Stimulated activated CD8-positive, alpha-beta memory T cell treated with anti-CD3 and anti-CD28 coated beads, Interleukin-7, amount 100 ng/mL, for 48 hours (primary cell): ENCODE measurements at regions not wholly inside any gene's neighbourhood (a gene's known extent, or its start where the extent isn't known, plus 50 kb on each side); places are given as distances from the start of the nearest gene placed in this dataset.
"Not testable (repeated sequence)": the region's sequence is repeated elsewhere in the genome, so short reads cannot be mapped to it uniquely, and the experiment has no call there.

Experiments
- DNase-seq, 2 donors: peaks; one replicate each; pipeline ENCODE4 v3.0.0-alpha.2; 2020; ENCODE audit warnings: low read depth in 1 of 2; ENCODE audit errors: extremely low read depth in 1 of 2

DNA sequence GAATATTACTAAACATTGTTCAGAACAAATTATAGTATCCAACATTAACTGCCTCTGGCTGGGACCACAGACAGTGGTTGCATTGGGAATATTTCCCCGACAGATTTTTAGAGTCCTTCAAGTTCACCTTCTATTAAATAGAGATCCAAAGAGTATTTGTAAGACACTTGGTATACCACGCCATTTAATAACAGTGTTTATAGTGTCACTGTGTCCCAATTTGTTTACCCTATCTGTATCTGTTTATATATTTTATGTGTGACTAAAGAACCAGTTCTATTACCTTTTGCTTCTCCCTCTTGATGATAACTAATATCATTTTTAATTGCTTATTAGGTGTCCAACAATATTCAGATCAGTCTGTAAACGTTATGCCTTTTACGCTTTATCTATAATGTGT lies 191.3 kb upstream of the IRX5 start:
- DNase-seq = no peak

DNA sequence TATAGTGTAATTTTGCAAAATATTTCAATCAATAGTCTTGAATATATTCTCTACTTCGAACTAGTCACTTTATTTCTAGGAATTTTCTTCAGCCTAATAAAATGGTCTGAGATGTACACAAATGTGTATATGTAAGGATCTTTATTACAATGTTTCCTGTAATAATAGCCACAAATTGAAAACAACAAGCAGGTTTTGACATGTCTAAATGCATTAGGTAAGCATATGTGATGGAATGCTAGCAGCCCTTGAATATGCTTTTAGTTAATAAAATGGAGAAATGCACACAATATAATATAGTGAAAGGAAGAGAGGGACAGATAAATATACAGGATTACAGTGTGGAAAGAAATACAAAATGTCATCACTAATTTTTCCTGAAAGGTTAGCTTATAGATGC lies 196.5 kb upstream of the IRX5 start:
- no peak for DNase-seq

- not testable (repeated sequence) for DNase-seq
These were observed 203.0 kb upstream of the IRX5 start for GRCh38 chr16:54727696-54728095.

- DNase-seq = no peak
These were observed 206.2 kb upstream of the IRX5 start for GRCh38 chr16:54724346-54724925.

GRCh38 chr16:54722210-54722676 lies 208.4 kb upstream of the IRX5 start:
- no peak for DNase-seq

DNA sequence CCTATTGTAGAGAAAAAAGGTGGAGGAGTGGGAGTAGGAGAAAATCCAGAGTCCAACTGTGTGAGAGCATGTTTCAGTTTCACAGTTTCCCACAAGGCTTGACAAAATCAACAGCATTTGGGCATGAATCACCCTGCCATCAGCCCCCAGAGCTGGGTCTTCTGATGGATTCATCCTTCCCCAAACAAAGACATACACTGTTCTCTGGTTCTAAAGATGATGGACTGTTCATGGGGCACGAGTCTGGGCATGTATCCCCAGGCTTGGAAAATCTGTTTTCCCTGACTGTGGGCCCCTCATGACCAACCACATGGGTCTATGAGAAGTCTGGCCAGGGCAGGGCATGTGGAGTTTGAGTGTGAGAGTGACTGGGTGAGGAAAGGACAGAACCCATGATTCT lies 210.4 kb upstream of the IRX5 start:
- DNase-seq = no peak

GRCh38 chr16:54719624-54720023 lies 211.0 kb upstream of the IRX5 start:
- DNase-seq = no peak

GRCh38 chr16:54718376-54718775 lies 212.3 kb upstream of the IRX5 start:
- no peak for DNase-seq

DNA sequence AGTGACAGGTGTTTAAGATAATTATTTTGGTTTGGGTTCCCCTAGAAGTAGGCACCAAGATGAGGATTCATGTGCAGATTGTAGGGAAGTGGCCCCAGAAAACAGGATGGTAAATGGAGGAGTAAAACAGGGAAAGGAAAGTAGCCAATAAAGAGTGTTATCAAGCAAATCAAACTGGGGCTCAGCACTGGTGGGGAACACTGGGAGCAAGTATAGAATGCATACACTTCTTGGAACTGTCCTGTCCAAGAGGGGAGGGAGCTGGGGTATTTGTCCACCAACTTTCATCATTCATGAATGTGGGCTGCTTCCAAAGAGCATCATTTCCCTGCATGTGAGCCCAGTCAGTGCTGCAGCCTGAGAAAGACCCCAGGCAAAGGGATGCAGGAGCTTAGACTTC lies 215.7 kb upstream of the IRX5 start:
- DNase-seq = no peak

- DNase-seq = no peak
These were observed 217.8 kb upstream of the IRX5 start for GRCh38 chr16:54712866-54713265.

DNA sequence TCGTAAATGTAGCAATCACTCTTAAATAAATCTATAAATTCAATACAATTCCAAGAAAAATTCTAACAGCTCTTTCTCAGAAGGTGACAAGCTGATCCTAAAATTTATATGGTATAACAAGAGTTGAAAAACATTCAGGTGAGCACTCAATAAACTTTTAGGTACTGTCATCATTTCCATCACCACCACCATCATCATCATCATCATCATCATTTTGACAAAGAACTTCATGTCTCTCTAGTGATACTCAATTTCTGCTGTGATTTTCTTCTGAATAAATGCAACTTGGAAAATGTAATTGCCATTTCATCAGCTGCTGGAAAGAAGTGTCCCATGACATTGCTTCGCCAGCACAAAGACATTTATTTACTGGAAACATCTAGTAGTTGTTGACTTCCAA lies 222.9 kb upstream of the IRX5 start:
- no peak for DNase-seq

DNA sequence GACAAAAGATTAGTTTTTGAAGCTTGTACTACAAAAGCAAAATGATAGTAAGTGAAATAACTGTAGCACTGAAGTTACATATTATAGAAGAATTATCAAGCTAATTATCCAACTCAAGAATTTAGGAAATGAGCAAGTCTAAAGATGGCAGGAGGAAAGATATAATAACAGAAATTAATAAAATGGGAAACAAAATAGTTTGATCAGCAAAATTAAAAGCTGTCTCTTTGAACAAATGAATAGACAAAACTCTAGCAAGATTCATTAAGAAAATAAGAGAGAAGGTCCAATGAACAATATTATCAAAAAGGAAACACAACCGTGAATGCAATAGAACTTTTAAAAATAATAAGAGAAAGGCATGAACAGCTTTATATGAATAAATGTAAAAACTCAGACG lies 224.3 kb upstream of the IRX5 start:
- no peak for DNase-seq

GRCh38 chr16:54703339-54703738 lies 227.3 kb upstream of the IRX5 start:
- no peak for DNase-seq

DNA sequence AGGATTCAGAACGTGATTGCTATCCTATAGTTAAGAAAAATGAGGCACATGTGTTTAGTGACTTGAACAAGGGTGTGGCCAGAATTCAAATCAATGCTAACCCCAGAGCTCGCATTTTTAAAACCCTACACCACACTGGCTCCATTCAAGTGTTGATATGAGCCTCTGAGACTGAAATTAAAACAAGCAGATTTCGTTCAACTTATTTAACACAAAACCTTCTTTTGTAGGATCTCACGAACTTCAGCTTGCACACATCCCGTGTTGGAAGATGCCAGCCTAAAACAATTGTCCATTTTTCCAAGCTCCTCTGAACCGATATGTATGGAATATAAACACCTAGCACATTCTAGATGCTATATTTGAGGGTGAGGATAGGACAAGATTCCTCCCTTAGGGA lies 231.0 kb upstream of the IRX5 start:
- no peak for DNase-seq

DNA sequence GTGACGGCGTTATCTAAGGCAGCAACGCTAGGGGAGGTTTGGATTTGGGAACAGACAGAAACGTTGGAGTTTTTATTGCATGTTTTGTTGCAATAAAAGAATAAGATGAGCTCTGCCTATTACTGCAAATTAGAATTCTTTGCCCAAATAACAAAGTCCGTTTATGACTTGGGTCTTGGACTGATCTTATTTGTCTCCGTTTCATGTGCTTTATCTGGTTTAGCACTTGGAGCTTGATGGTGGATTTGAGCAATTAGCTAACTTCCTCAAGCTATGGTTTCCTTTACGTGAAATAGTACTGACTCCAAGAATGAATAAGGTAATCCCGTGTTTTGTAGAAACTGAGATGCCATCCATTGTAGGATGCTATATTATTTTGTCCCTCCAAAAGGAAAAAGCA lies 233.0 kb upstream of the IRX5 start:
- DNase-seq = no peak

- DNase-seq = no peak
These were observed 233.7 kb upstream of the IRX5 start for GRCh38 chr16:54696970-54697369.

- DNase-seq = no peak
These were observed 234.1 kb upstream of the IRX5 start for GRCh38 chr16:54696522-54696921.

GRCh38 chr16:54694651-54695050 lies 236.0 kb upstream of the IRX5 start:
- DNase-seq = no peak

DNA sequence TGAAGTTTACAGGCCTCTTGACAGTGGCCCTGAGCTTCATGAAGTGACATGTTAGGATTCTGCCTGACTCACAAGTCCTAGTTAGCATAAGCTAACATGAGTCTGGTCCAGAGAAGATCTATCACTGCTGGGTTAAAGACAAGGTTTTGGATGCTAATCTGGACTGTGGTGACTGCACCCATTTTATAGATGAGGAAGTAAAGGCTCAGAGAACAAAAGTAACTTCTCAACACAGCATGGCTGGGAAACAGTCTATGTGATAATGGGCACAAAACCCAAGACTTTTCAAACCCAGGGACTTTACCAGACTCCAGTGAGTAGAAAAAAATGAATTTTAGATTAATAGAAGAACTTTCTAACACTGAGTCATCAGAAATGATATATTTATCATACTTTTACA lies 236.8 kb upstream of the IRX5 start:
- no peak for DNase-seq

DNA sequence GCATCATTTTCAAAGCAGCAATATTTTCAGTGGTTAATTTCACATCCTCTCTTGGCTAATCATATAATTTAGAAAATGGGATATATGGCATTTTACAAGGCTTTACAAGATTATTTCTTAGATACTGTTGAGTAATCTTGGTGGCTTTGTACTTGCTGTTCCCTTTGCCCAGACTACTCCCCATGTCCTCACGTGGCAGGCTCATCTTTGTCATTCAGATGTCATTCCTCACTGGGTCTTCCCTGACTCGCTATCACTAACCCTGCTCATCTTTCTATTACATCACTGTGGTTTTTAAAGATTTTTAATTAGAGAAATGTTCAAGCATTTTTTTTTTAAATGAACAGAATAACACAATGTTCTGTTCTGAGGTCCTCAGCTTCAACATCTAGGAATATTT lies 240.0 kb upstream of the IRX5 start:
- no peak for DNase-seq

DNA sequence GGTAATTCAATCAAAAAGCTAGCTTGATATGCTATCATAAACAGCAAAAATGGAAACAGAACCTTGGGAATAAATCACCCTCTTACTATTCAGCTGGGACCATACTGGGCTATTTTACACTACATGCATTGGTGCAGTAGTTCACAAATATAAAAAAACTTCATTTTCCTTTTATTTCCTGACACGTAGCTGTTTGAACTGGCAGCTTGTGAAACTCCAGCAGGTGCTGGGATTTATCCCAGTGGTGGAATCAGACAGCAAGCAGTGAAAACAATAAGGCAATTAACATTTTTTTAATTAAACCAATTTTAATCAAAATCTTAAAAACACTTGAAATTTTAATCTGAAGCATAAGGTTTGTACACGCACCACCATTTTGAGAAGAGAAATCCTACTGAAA lies 240.4 kb upstream of the IRX5 start:
- no peak for DNase-seq

DNA sequence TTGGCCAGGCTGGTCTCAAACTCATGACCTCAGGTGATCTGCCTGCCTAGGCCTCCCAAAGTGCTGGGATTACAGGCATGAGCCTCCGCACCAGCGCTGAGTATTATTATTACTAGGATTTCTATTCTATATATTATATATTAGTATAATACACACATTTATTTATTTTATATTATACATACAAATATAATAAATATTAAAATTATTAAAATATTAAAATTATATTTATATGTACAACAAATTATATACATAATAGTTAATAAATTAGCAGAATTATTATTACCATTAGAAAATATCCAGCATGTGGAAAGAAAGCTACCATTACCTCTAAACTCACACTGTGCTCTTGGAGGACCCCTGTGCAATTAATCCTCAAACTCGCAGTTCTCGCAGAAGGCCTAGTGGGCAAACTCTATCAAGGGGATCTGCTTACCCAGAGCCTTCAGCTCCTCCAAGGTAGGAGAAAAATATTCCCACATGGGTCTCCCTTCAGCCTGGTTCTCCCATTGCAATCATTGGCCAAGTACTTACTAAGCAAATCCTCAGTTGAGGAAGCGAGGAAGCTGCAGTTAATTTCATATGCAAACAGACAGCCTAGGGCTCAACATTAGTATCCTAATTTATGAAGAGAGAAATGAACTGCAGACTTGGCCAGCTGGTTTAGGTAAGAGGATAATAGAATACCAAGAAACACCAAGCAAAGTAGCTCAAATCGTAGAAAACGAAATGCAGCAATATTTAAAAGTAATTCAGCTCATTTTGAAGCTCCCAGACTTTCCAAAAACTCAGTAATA lies 241.4 kb upstream of the IRX5 start:
- DNase-seq = no peak

DNA sequence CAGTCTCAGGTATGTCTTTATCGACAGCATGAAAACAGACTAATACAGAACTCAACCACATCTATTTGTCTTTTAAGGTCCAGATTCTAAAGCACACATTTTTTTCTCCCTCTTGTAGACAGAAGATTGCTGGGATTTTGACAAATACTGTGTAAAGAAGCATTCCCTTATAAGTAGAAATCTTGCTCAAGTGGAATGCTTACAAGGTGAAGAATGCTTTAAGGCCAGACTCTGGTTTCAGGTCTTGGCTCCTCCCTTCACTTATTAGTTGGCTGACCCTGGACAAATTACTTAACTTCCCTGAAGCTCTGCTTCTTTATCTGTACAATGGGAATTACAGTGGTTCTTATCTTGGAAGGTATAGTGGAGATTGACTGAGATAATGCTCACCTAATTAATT lies 242.3 kb upstream of the IRX5 start:
- DNase-seq = no peak
